DOHH2 (cell line): ENCODE measurements at regions not wholly inside any gene's neighbourhood (a gene's known extent, or its start where the extent isn't known, plus 50 kb on each side); places are given as distances from the start of the nearest gene placed in this dataset.

Source experiments
- CTCF ChIP-seq: fragments of 200-600 bp; sonication (generic); IDR thresholded peaks from one replicate; pipeline ENCODE4 v1.5.1; 2014; ENCODE audit warnings: antibody characterized with exemption, mild to moderate bottlenecking, low read depth, low read length; ENCODE audit not compliant: poor library complexity, severe bottlenecking
- EZH2phosphoT487 ChIP-seq: fragments of 200-600 bp; sonication (generic); IDR thresholded peaks from 2 replicates; pipeline ENCODE4 v1.6.1; 2017; ENCODE audit warnings: borderline replicate concordance, mild to moderate bottlenecking, antibody characterized with exemption, low read length, moderate library complexity, mixed read lengths

DNA sequence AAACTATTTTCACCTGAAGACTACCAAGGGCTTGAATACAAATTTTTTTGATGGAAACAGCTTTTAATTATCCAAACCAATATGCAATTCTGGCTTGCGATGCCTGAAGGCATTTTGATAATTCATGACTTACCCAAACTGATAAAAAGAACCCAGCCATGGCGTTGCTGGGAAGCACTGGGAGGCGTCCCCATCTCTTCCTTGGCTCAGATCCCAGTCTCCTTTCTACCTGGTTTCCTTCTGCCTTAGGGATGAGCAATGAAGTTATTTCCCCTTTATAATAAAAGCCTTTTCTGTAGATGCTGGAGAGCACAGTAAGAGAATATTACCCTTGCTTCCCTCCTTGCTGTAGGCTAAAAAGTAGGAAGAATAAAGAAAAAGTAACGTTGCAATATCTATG, 129.1 kb upstream of the ANK3 start:
- TF ChIP-seq CTCF (no peak), EZH2phosphoT487 (no peak)
